HG03097 (cell line): ENCODE measurements at regions not wholly inside any gene's neighbourhood (a gene's known extent, or its start where the extent isn't known, plus 50 kb on each side); places are given as distances from the start of the nearest gene placed in this dataset.

Experiments
- ATAC-seq: cut with Tn5 transposase; IDR thresholded peaks from one replicate; pipeline ENCODE4 v1.9.1; 2021; ENCODE audit not compliant: unreplicated experiment, low FRiP score

DNA sequence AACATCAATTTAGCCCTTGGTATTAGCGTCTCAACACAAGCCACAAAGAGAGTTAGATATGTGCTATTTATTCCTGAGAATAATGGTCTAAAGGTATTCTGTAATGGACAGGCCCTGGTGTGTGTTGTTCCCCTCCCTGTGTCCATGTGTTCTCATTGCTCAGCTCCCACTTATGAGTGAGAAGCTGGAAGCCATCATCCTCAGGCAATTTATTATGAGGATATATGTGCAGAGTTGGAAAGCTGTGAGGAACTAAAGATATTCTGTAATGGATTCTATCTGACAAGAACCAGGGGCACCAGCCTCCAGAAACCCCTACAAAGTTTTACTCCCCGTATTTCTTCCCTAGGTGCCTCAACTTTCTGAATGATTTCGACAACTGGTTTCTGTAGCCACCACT lies 210.8 kb downstream of the GRIN2B start:
- ATAC-seq: no peak

DNA sequence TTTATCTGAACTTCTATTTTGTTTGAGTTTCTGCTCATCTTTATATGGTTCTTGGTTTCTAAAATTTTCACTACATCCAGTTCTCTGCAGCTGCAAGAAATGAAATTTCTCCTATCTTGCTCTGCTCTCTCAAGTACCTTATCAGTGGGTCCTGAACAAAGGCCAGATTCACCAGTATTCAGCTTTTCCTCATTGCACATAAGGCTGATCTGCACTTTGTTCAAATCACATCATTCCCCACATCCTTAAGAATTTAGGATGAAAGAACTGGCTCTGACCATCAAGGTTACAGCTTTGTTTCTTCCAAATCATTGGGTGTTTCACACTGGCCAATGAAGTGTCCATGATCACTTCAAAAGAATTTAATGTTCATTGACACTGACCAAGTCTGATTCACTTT lies 211.4 kb downstream of the GRIN2B start:
- no peak for ATAC-seq

DNA sequence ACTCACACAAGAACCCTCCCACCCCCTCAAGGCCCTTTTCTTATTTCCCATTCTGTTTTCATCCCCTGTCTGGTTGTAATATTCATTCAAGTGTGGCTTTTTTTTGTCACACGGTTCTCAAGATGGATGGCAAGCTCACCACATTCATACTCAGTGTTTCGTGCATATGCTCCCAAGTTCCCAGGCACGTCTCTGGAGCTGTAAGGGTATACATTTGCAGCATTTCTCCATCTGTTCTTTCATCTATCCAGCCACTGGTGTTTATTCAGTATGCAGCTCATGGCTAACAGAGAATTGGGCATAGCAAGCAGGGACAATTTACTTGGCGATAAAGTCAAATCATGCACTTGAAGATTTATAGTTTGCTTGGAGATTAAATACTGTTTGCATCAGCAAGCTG lies 212.1 kb downstream of the GRIN2B start:
- ATAC-seq: no peak

DNA sequence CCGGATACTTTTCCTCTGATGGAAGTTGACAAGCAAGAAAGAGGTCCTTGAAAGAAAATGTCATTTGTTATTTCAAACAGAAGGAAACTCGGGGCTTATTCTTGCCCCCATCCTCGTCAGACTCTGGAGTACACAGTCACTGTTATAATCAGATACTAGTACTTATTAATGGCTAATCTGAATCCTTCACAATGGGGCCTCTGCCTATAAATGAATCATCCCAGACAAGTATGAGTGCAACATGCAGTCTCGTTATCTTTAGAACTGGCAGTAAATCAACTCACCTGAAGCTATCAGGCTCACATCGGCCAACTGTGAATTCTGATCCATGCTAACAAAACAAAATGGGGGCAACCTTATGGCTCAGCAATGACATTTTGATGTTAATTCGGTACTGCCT lies 216.7 kb downstream of the GRIN2B start:
- ATAC-seq: no peak

DNA sequence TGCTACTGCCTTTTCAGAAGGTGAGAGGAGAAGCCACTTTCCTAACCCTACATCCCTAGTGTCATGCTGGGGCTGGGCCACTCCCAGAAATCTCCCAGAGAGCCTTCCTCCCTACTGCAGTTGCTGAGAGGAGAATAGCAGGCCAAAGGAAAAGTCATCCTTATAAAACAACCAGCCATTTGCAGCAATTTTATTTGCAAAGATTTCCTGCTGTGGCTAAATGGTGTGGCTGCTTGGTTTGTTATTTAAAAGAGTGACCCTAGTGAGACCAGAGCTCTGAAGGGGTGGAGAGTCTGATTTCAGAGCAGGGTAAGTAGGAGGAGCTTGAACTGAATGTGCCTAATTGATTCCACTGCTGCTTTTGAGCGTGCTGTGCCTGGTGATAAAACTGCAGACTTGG lies 232.0 kb downstream of the GRIN2B start:
- ATAC-seq: no peak

DNA sequence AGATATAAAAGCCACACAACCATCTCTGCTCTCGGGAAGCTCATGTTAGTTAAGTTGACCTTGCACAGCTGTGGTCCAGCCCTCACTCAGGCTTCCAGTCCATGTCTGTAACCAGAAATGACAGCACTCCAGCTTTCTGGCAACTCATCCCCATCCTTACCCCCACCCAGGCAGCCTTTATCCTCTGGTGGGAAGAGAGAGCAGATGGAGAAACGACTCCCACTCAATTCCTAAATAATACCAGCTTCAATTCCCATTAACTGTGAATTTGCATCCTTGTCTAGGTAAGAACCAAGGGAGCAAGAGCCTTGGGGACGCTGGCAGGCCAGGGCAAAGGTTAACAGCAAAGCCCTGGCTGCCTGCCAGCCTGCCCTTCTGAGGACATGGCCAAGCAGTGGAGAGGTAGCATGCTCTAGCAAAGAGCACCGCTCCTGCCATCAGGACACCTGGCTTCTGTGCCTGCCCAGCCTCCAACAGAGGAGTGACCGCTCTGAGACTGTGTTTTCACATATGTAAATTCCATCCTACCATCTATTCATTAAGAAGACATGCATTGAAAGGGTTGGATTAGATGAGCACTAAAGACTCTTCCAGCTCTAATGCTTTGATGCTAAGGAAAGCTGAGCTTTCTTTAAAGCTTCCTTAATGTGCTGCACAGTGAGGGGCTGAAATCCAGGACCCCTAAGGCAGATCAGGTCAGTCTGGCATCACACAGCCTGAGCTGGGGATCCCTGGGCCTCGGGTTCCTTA lies 236.1 kb downstream of the GRIN2B start:
- no peak for ATAC-seq

DNA sequence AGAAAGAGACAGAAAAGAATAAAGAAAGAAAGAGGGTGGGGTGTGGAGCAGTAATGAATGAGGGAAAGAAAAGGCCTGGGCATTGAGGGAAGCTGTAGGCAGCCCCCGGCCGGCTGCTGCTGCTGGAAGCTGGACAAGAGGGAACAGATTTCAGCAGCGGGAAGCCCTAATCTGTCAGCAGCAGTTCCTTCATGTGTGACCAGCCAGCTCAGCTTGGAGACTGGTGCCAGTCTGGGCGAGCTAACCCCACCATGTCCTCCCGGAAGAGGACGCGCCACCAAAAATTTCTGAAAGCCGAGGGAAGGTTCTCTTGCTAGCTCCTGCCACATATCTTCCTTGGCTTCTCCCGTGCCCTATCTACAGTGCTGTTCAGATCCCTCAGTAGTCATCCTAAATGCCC lies 236.8 kb downstream of the GRIN2B start:
- ATAC-seq: no peak

DNA sequence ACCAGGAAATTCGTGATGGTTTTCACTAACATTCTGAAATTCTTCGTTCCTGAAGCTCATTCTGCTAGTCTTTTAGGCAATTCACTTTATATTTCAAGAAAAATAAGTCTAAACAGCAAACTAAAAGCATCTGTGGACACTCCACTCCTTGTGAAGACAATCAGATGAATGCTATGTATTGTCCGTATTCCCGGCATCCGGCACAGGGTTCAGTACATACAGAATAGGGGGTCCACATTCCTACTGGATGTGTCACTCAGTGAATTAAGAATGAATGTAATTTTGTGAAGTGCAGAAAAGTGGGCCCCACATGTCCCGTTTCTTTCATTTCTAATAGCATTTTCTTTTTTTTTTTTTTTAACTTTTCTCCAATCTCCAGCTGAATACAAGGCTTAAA lies 241.3 kb downstream of the GRIN2B start:
- ATAC-seq: no peak

DNA sequence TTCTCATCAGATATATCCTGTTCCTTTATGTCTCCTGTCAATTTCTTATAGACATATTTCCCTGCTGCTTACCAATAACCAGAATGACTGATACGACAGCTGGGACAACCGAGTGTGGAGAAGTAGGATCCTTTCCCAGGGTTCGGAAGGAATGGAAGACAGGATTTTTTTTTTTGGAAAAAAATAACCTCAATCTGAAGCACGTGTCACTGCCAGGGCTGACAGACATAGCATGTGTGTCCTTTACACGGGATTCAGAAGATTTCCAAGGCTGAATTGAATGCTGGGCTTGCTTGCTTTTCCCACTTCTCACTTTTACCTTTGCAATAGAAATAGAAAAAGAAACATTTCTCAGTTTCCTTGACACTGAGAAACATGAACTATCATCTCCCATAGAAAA lies 245.7 kb downstream of the GRIN2B start:
- ATAC-seq: no peak

DNA sequence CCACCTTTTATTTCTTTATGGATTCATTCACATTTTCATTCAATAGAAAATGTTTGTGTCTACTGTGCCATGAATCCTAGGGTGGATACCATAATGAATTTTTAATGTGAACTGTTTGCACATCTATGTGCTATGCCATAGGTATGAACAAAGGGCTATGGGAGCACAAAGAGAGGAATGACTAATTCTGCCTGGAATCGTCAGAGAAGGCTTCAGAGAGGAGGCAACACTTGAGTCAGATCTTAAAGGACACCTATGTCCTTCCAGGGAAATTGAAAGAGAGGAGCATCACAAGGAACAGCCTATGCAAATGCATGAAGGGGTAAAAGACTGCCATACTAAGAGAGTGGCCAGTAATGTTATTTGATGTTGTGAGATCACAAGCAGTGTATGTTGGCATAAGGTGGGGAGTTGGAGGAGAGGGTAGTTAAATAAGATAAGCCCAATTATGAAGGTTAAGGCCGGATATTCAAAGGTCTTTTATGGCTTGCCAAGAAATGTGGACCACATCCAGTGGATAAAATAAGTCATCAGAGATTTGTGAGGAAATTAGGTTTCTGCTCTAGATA lies 246.7 kb downstream of the GRIN2B start:
- ATAC-seq: no peak

DNA sequence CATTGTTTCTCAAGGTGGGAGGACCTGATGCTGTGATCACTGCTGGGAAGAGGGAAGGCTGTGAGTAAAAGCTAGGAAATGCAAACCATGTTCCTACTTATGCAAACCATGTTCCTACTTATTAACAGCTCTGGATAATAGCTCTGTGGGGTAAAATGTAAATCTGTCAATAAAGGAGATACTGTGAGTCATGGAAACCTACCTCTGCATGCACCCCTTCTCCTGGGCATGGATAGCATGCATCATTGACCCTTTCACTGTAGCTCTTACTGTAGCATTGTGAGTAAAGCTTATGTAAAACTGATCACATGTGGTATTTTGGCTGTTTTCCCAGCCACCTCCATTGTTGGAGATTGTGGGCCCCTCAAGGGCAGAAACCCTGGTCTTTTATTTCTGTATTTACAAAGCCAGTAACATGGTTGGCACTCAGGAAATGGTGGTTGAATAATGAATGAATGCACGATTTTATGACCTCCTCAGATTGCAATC lies 253.7 kb downstream of the GRIN2B start:
- no peak for ATAC-seq

DNA sequence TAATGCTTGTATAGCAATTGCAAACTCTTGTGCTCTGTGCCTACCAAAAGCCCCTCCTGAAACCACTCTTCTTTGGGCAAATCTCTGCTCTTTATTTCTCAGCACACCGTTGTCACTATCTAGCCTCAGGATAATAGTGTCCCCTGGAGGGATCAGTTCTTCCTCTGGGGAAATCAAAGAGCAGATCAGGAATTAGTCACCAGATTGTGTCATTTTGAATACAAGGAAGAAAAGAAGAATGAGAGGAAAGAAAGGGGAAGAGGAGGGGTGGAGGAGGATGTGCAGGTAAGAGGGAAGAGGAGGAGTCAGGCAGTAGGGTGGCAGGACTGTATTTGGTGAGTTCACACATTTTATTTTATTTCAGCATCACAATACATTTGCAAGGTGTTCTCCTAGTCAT lies 256.4 kb downstream of the GRIN2B start:
- ATAC-seq: no peak

DNA sequence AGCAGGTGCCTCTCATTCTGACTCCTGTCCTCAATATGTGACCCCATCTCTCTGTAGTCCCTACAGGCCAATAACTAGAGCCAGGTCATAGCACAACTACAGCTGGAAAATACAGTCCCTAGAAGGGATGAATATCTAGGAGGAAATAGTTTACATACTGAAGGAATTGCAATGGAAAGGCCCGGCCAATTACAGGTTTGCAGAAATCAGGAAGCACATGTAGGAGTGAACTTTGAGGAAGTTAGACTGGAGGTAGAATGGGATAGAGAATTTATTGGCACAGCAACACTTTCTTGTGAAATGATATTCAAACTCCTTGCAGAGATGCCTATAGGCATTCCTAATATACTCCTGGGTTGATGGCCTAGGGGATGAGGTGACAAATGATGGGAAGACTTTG lies 257.3 kb downstream of the GRIN2B start:
- ATAC-seq: no peak

DNA sequence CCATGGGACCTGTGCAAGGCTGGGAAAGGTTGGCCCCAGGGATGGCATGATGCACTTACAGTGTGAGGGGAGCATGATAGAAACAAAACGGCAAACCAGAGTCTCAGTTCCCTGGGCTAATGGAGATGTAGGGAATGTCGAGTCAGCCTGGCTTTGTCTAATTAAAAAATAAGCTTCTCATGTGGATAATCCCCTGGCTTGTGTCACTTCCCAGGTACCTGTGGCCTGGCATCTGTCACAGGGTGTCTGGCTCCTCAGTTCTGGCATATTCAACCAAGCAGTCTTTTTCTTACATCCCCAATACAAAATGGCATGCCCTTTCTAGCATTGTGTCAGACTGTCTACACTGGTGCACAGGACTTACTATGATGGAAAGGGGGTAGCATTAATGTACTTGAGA lies 261.4 kb downstream of the GRIN2B start:
- no peak for ATAC-seq

DNA sequence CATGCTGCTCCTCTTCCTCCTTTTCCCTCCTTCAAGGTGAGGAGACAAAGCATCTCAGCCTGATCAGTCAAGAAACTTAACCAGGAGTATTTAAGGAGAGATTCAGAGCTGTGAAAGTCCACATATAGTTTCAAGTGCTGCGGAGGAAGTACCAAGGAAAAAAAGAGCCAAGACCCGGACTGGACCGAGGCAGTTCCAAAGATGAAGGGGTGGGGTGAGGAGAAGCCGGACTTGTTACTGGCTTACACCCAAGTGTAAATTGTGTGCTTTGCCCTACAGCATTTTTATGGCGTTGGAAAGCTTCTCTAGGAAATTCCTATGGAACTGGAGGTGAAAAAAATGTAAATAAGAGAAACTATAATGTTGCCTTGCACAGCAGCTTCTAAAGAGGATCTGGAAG lies 263.1 kb downstream of the GRIN2B start:
- ATAC-seq: no peak

DNA sequence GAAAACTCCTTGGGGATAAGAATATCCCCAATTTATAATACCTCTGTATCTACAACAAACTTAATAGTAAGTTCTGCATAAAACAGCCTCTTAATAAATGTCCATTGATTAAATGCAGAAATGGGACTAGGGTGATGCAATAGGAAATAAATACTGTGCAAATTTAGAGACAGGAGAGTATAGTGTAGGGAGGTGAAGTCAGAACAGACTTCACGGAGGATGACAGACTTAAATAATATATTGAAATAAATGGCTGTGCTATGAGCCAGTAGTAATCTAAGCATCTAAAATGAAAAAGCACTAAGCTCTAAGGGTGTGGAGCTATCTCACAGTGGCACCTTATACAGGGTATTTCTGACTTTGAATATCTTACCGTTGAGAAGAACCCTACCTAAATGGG lies 265.3 kb downstream of the GRIN2B start:
- no peak for ATAC-seq

DNA sequence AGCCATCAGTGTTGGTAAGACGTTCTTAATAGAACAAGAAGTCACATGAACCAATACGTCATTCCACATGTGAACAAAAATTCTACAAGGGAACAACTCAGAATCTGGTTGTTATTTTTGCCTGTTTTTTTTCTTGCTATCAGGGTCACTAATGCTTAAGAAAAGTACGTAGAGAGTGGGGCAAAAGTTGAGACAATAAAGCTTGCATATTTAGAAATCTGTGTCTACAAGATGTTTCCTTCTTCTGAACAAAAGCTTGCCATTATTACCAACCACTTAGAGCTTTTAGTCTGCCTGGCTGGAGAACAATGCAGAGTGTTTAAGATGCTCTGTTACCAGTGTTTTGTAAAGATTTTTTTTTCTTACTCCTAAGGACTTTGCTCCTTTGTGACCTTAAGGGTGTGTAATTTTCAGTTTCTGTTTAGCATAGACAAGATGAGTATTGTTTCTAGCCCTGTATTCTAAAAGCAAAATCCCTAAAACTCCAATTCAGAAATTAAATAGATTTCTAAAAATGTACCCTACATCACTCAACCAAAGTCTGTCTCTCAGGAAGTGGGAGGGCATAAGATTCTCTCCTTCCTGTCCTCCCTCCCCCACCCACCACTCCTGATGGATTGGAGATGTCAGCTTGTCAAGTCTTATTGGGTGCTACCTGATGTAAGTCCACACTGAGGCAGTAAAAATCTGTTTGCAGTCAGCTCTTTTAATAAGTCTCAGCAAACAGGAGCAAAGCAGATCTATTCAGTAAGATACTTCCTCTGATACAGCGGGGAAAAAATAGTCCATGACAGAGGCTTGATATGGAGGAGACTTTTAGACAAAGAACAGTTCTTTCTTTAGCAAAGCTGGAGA lies 267.6 kb downstream of the GRIN2B start:
- ATAC-seq: no peak

DNA sequence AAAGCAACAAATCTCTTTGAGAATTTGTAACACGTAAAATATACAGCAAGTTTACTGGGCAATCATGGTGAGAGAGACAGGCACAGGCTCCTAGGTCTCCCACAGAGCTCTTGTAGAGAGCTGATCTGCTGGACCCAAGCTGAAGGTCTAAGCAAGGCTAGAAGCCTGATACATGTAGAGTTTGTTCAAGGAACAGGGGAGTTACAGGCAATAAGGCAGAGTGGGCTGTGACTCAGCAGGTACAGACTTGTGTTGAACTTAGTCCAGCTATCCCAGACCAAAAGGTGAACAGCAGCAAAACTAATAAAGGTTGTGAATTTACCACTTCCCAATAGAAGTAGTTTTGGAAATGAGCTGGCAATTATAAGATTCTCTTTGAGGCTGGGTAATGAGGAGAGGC lies 273.6 kb downstream of the GRIN2B start:
- no peak for ATAC-seq

DNA sequence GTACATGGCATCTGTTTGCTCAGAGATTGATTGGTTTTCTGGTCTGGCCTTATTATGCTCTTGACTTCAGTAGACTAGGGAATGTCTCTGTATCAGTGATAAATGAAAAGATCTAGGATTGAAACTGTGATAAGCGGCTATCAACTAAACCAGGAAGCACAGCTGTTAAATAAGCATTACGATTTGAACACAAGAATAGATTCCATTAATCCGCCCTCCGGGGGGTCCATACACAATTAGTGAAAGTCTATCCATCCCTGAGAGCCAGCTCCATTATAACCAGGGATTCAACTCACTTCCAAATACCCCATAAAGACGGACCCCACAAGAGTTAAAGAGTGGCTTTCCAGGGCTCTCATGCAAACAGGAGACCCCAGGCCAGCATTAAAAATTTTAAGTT lies 279.0 kb downstream of the GRIN2B start:
- no peak for ATAC-seq

DNA sequence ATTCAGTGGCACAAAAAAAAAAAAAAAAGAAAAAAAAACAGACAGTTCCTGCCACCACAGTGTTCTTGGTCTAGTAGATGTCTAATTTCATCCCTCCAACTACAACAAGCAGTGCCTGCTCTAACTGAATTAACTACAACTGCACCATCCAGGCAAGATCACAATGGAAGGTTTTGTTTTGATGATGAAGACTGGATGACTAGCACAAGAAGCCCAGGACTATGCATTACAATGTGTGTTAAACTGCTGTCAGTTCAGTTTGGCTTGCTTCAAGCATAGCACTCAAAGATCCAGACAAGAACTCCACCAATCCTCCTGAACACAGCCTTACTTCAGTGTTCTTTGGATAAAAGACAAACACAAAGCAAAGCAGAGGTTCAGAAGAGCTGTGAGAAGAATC lies 279.9 kb downstream of the GRIN2B start:
- ATAC-seq: no peak

DNA sequence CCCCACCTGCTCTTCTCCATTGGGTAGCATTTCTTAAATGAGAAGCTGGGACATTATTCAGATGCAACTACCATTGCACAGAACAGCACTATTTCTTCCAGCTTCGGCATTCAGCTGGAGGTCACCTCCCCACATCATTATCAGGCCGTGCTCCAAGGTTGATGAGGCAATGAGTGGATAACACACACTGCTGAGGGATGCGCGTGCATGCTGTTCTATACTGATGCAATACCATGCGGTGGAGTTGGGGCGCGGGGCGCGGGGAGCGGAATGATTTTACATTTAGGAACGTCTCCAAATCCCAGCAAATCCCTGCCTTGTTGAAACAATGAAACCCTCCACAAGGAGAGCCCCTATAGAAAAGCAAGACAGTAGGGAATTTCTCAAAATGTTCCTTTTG lies 283.4 kb downstream of the GRIN2B start:
- no peak for ATAC-seq

DNA sequence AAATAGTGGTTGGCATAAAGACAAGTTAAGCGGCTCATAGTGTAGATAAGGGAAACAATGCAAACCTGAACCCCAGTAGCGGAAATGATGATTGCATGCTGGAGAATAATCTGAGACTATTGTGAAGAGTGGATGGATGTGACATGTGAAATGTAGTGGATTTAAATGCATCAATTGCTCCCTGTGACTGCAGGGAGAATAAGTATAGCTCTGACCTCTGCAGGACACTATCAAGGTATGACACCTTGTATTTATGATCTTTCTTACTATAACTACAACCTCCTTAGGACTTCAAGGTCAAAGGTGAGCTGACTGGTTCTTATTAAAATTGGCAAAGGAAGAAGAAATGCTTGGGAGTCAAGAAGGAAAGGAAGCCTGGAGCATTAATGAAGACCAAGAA lies 285.6 kb downstream of the GRIN2B start:
- no peak for ATAC-seq
